ENCODE measurements at regions not wholly inside any gene's neighbourhood (a gene's known extent, or its start where the extent isn't known, plus 50 kb on each side); places are given as distances from the start of the nearest gene placed in this dataset.

- no peaks in the 10 kb centered on the region for H3K27me3 ChIP-seq (ENCODE audit: low read depth, low read length)
- H3K79me2 ChIP-seq (ENCODE audit: low read length): no peaks in the 10 kb centered on the region
- no peaks in the 10 kb centered on the region for H4K20me1 ChIP-seq (ENCODE audit: insufficient read depth, low read length)
- no peaks in the 10 kb centered on the region for H3K36me3 ChIP-seq (replicated peaks; ENCODE audit: low read depth, low read length)
- no peak overlapping the region for H3K4me2 ChIP-seq (ENCODE audit: low read length)
- H3K9ac ChIP-seq (ENCODE audit: low read length): no peak overlapping the region
- H2AFZ ChIP-seq (ENCODE audit: low read depth, low read length): no peak overlapping the region
- no peak overlapping the region for H3K27ac ChIP-seq (ENCODE audit: low read length)
- no peak overlapping the region for H3K4me3 ChIP-seq (ENCODE audit: low read length)
- no peaks in the 10 kb centered on the region for H3K9me3 ChIP-seq (ENCODE audit: insufficient read depth, low read length)
- TF ChIP-seq CTCF (IDR thresholded peaks at IDR 0.05; ENCODE audit: low read depth, low read length): no peak
- TF ChIP-seq EZH2phosphoT487 (IDR thresholded peaks at IDR 0.05; ENCODE audit: low read depth): no peak
- H3K4me1 ChIP-seq (ENCODE audit: low read length): no peaks in the 10 kb centered on the region
Measured at GRCh38 chr2:163518762-163519161, 217.0 kb downstream of the FIGN start.

- no peaks in the 10 kb centered on the region for H3K9me3 ChIP-seq (ENCODE audit: insufficient read depth, low read length)
- H3K79me2 ChIP-seq (ENCODE audit: low read length): no peaks in the 10 kb centered on the region
- H4K20me1 ChIP-seq (ENCODE audit: insufficient read depth, low read length): no peaks in the 10 kb centered on the region
- H3K9ac ChIP-seq (ENCODE audit: low read length): no peak overlapping the region
- H3K27me3 ChIP-seq (ENCODE audit: low read depth, low read length): no peaks in the 10 kb centered on the region
- no peak overlapping the region for H3K4me3 ChIP-seq (ENCODE audit: low read length)
- H3K4me2 ChIP-seq (ENCODE audit: low read length): no peak overlapping the region
- no peak overlapping the region for H3K27ac ChIP-seq (ENCODE audit: low read length)
- TF ChIP-seq CTCF (IDR thresholded peaks at IDR 0.05; ENCODE audit: low read depth, low read length) (no peak), EZH2phosphoT487 (IDR thresholded peaks at IDR 0.05; ENCODE audit: low read depth) (no peak)
- no peaks in the 10 kb centered on the region for H3K36me3 ChIP-seq (replicated peaks; ENCODE audit: low read depth, low read length)
- no peak overlapping the region for H2AFZ ChIP-seq (ENCODE audit: low read depth, low read length)
- no peaks in the 10 kb centered on the region for H3K4me1 ChIP-seq (ENCODE audit: low read length)
Measured at GRCh38 chr2:163515836-163516235, 220.0 kb downstream of the FIGN start.

- H3K9ac ChIP-seq (ENCODE audit: low read length): no peak overlapping the region
- H3K4me1 ChIP-seq (ENCODE audit: low read length): no peaks in the 10 kb centered on the region
- H3K27ac ChIP-seq (ENCODE audit: low read length): no peak overlapping the region
- no peak overlapping the region for H3K4me3 ChIP-seq (ENCODE audit: low read length)
- H2AFZ ChIP-seq (ENCODE audit: low read depth, low read length): no peak overlapping the region
- no peak overlapping the region for H3K4me2 ChIP-seq (ENCODE audit: low read length)
- no peaks in the 10 kb centered on the region for H4K20me1 ChIP-seq (ENCODE audit: insufficient read depth, low read length)
- H3K36me3 ChIP-seq (replicated peaks; ENCODE audit: low read depth, low read length): no peaks in the 10 kb centered on the region
- no peaks in the 10 kb centered on the region for H3K79me2 ChIP-seq (ENCODE audit: low read length)
- no peaks in the 10 kb centered on the region for H3K9me3 ChIP-seq (ENCODE audit: insufficient read depth, low read length)
- H3K27me3 ChIP-seq (ENCODE audit: low read depth, low read length): no peaks in the 10 kb centered on the region
- TF ChIP-seq CTCF (IDR thresholded peaks at IDR 0.05; ENCODE audit: low read depth, low read length): no peak
Measured at GRCh38 chr2:163505281-163505680, 230.5 kb downstream of the FIGN start.

- Histone ChIP-seq H3K9ac (ENCODE audit: low read length) (no peak overlapping the region), H2AFZ (ENCODE audit: low read depth, low read length) (no peak overlapping the region), H4K20me1 (ENCODE audit: insufficient read depth, low read length) (no peaks in the 10 kb centered on the region), H3K4me2 (ENCODE audit: low read length) (no peak overlapping the region), H3K36me3 (replicated peaks; ENCODE audit: low read depth, low read length) (no peaks in the 10 kb centered on the region), H3K4me3 (ENCODE audit: low read length) (no peak overlapping the region), H3K9me3 (ENCODE audit: insufficient read depth, low read length) (no peaks in the 10 kb centered on the region), H3K4me1 (ENCODE audit: low read length) (no peaks in the 10 kb centered on the region), H3K27ac (ENCODE audit: low read length) (no peak overlapping the region), H3K79me2 (ENCODE audit: low read length) (no peaks in the 10 kb centered on the region), H3K27me3 (ENCODE audit: low read depth, low read length) (no peaks in the 10 kb centered on the region)
- TF ChIP-seq CTCF (IDR thresholded peaks at IDR 0.05; ENCODE audit: low read depth, low read length): no peak
- TF ChIP-seq EZH2phosphoT487 (IDR thresholded peaks at IDR 0.05; ENCODE audit: low read depth): no peak
Measured at GRCh38 chr2:163493359-163494298, 242.2 kb downstream of the FIGN start.

All from OCI-LY3 (cell line).